Daoy (cell line): ENCODE measurements at regions not wholly inside any gene's neighbourhood (a gene's known extent, or its start where the extent isn't known, plus 50 kb on each side); places are given as distances from the start of the nearest gene placed in this dataset.
A peak's percentile ranks its signal among the peaks of the same experiment; 100 is the strongest.
"Not testable (repeated sequence)": the region's sequence is repeated elsewhere in the genome, so short reads cannot be mapped to it uniquely, and the experiment has no call there.

Experiments used
- DNase-seq: peaks from one replicate; pipeline ENCODE4 v3.0.0-alpha.2; 2015; ENCODE audit warnings: low read depth

- no peak for DNase-seq
Observed at GRCh38 chr3:70635301-70635700, 322.9 kb upstream of the MDFIC2 start.

- DNase-seq, result no peak
Observed at GRCh38 chr3:70631716-70632307, 319.4 kb upstream of the MDFIC2 start.

GRCh38 chr3:70621451-70621850 lies 309.0 kb upstream of the MDFIC2 start:
- no peak for DNase-seq

- DNase-seq, result no peak
Observed at GRCh38 chr3:70620956-70621355, 308.5 kb upstream of the MDFIC2 start.

GRCh38 chr3:70620367-70620766 lies 307.9 kb upstream of the MDFIC2 start:
- DNase-seq, result no peak

GRCh38 chr3:70618151-70618550 lies 305.7 kb upstream of the MDFIC2 start:
- no peak for DNase-seq

GRCh38 chr3:70617349-70617748 lies 304.9 kb upstream of the MDFIC2 start:
- not testable (repeated sequence) for DNase-seq

- no peak for DNase-seq
Observed at GRCh38 chr3:70615286-70615685, 302.8 kb upstream of the MDFIC2 start.

- DNase-seq, result no peak
Observed at GRCh38 chr3:70614111-70614510, 301.7 kb upstream of the MDFIC2 start.

GRCh38 chr3:70612920-70613319 lies 300.5 kb upstream of the MDFIC2 start:
- no peak for DNase-seq

GRCh38 chr3:70611667-70612277 lies 299.3 kb upstream of the MDFIC2 start:
- not testable (repeated sequence) for DNase-seq

- no peak for DNase-seq
Observed at GRCh38 chr3:70608434-70608833, 296.0 kb upstream of the MDFIC2 start.

- DNase-seq, result no peak
Observed at GRCh38 chr3:70607469-70607868, 295.0 kb upstream of the MDFIC2 start.

- peak; percentile 2 for DNase-seq
Observed at GRCh38 chr3:70606018-70606417, 293.6 kb upstream of the MDFIC2 start.

- no peak for DNase-seq
Observed at GRCh38 chr3:70603103-70603502, 290.7 kb upstream of the MDFIC2 start.

- no peak for DNase-seq
Observed at GRCh38 chr3:70597312-70597711, 284.9 kb upstream of the MDFIC2 start.

GRCh38 chr3:70583682-70584081 lies 271.2 kb upstream of the MDFIC2 start:
- DNase-seq, result no peak

GRCh38 chr3:70582803-70583202 lies 270.4 kb upstream of the MDFIC2 start:
- DNase-seq, result no peak

- no peak for DNase-seq
Observed at GRCh38 chr3:70580021-70580420, 267.6 kb upstream of the MDFIC2 start.

- no peak for DNase-seq
Observed at GRCh38 chr3:70571696-70572095, 259.3 kb upstream of the MDFIC2 start.

- DNase-seq, result no peak
Observed at GRCh38 chr3:70570584-70570983, 258.1 kb upstream of the MDFIC2 start.

GRCh38 chr3:70568626-70569025 lies 256.2 kb upstream of the MDFIC2 start:
- DNase-seq, result no peak

GRCh38 chr3:70565861-70566260 lies 253.4 kb upstream of the MDFIC2 start:
- DNase-seq, result no peak

GRCh38 chr3:70564552-70564951 lies 252.1 kb upstream of the MDFIC2 start:
- DNase-seq, result no peak
